ENCODE measurements at regions not wholly inside any gene's neighbourhood (a gene's known extent, or its start where the extent isn't known, plus 50 kb on each side); places are given as distances from the start of the nearest gene placed in this dataset.
"Not testable (repeated sequence)": the region's sequence is repeated elsewhere in the genome, so short reads cannot be mapped to it uniquely, and the experiment has no call there.

- Histone ChIP-seq H4K20me1 (ENCODE audit: insufficient read depth, low read length) (no peaks in the 10 kb centered on the region), H3K9me3 (ENCODE audit: low read length) (no peaks in the 10 kb centered on the region), H3K79me2 (ENCODE audit: insufficient read depth, low read depth, low read length) (no peaks in the 10 kb centered on the region), H3K4me2 (ENCODE audit: low read length) (no peak overlapping the region), H3K4me1 (ENCODE audit: insufficient read depth, low read length, poor library complexity, severe bottlenecking) (no peaks in the 10 kb centered on the region), H3K36me3 (ENCODE audit: insufficient read depth, low read length) (no peaks in the 10 kb centered on the region), H3K4me3 (ENCODE audit: low read depth, low read length, poor library complexity, severe bottlenecking) (no peak overlapping the region), H3K9me2 (ENCODE audit: insufficient read depth, low read length) (no peaks in the 10 kb centered on the region), H3K27ac (ENCODE audit: low read depth, low read length, poor library complexity, severe bottlenecking) (no peak overlapping the region), H2AFZ (ENCODE audit: low read length) (no peak overlapping the region)
- DNase-seq (ENCODE audit: low spot score), result no peak
- ChIA-PET CTCF (ENCODE audit: unreplicated experiment) (no interaction called here), POLR2A (interaction anchor here (0.6 kb wide), 1 partner anchor 52 kb away, joined by 4 read pairs; no protein-coding TSS in a partner anchor)
- TF ChIP-seq, protein P1, sequence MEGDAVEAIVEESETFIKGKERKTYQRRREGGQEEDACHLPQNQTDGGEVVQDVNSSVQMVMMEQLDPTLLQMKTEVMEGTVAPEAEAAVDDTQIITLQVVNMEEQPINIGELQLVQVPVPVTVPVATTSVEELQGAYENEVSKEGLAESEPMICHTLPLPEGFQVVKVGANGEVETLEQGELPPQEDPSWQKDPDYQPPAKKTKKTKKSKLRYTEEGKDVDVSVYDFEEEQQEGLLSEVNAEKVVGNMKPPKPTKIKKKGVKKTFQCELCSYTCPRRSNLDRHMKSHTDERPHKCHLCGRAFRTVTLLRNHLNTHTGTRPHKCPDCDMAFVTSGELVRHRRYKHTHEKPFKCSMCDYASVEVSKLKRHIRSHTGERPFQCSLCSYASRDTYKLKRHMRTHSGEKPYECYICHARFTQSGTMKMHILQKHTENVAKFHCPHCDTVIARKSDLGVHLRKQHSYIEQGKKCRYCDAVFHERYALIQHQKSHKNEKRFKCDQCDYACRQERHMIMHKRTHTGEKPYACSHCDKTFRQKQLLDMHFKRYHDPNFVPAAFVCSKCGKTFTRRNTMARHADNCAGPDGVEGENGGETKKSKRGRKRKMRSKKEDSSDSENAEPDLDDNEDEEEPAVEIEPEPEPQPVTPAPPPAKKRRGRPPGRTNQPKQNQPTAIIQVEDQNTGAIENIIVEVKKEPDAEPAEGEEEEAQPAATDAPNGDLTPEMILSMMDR (conservative IDR thresholded peaks at IDR 0.05; ENCODE audit: low read length), result no peak
- TF ChIP-seq EZH2phosphoT487 (IDR thresholded peaks at IDR 0.05; ENCODE audit: borderline replicate concordance, low read depth, low read length), result no peak
- intact Hi-C loops (cut with micrococcal nuclease; ENCODE audit: unreplicated experiment), result no loop called here
- no TSS peak for BruUV-seq (replicated peaks)
Measured at GRCh38 chr9:90523958-90524357, 118.7 kb downstream of the DIRAS2 start.

DNA sequence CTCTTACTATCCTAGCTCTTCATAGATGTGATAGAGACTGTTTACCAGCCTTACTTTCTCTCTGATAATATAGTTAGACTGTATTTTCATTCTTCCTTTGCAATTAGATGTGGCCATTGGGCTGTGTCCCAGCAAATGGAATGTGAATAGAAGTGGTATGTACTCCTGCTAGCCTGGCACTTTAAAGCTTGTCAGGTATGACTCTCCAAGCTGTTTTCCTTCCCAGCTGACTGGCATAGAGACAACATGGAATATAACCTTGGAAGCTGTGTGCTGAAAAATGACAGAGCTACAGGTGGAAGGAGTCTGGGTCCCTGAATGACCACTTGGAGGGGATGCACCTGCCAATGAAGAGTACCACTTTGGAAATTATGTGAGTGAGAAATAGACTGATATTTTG is 116.2 kb downstream of the DIRAS2 start:
- Histone ChIP-seq H3K4me1 (ENCODE audit: insufficient read depth, low read length, poor library complexity, severe bottlenecking) (no peaks in the 10 kb centered on the region), H3K9me2 (ENCODE audit: insufficient read depth, low read length) (no peaks in the 10 kb centered on the region), H3K4me2 (ENCODE audit: low read length) (no peak overlapping the region), H3K4me3 (ENCODE audit: low read depth, low read length, poor library complexity, severe bottlenecking) (no peak overlapping the region), H3K36me3 (ENCODE audit: insufficient read depth, low read length) (no peaks in the 10 kb centered on the region), H3K79me2 (ENCODE audit: insufficient read depth, low read depth, low read length) (no peaks in the 10 kb centered on the region), H3K27ac (ENCODE audit: low read depth, low read length, poor library complexity, severe bottlenecking) (no peak overlapping the region), H2AFZ (ENCODE audit: low read length) (no peak overlapping the region), H4K20me1 (ENCODE audit: insufficient read depth, low read length) (no peaks in the 10 kb centered on the region), H3K9me3 (ENCODE audit: low read length) (no peaks in the 10 kb centered on the region)
- TF ChIP-seq EZH2phosphoT487 (IDR thresholded peaks at IDR 0.05; ENCODE audit: borderline replicate concordance, low read depth, low read length), result no peak
- TF ChIP-seq, protein P1 (conservative IDR thresholded peaks at IDR 0.05; ENCODE audit: low read length), result no peak
- DNase-seq (ENCODE audit: low spot score), result no peak
- no TSS peak for BruUV-seq (replicated peaks)
- ChIA-PET POLR2A (no interaction called here), CTCF (ENCODE audit: unreplicated experiment) (no interaction called here)
- intact Hi-C loops (cut with micrococcal nuclease; ENCODE audit: unreplicated experiment), result no loop called here

DNA sequence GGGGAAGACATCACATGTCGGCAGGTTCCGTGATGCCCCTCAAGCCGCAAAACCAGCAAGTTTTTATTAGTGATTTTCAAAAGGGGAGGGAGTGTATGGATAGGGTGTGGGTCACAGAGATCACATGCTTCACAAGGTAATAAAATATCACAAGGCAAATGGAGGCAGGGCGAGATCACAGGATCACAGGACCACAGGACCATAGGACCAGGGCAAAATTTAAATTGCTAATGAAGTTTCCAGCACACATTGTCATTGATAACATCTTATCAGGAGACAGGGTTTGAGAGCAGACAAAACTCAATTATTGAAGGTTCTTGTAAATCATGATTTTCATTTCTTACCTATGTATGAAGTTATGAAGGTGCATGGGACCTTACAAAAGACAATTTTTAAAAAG is 106.5 kb downstream of the DIRAS2 start:
- H3K4me1 ChIP-seq (ENCODE audit: insufficient read depth, low read length, poor library complexity, severe bottlenecking); H3K36me3 ChIP-seq (ENCODE audit: insufficient read depth, low read length); H3K9me2 ChIP-seq (ENCODE audit: insufficient read depth, low read length); POLR2A ChIA-PET; H3K4me2 ChIP-seq (ENCODE audit: low read length); H3K27ac ChIP-seq (ENCODE audit: low read depth, low read length, poor library complexity, severe bottlenecking); H4K20me1 ChIP-seq (ENCODE audit: insufficient read depth, low read length); DNase-seq (ENCODE audit: low spot score); H3K9me3 ChIP-seq (ENCODE audit: low read length); H2AFZ ChIP-seq (ENCODE audit: low read length); CTCF ChIA-PET (ENCODE audit: unreplicated experiment); H3K79me2 ChIP-seq (ENCODE audit: insufficient read depth, low read depth, low read length); H3K4me3 ChIP-seq (ENCODE audit: low read depth, low read length, poor library complexity, severe bottlenecking); BruUV-seq (replicated peaks); intact Hi-C loops (cut with micrococcal nuclease; ENCODE audit: unreplicated experiment): not testable (repeated sequence)

All from OCI-LY7 (cell line).